Epithelial cell of esophagus (primary cell): ENCODE measurements at regions not wholly inside any gene's neighbourhood (a gene's known extent, or its start where the extent isn't known, plus 50 kb on each side); places are given as distances from the start of the nearest gene placed in this dataset.

Source experiments
- DNase-seq: peaks from one replicate; pipeline ENCODE4 v3.0.0; 2010; ENCODE audit warnings: low read depth
- H3K4me3 ChIP-seq: 2 replicates; pipeline ENCODE4 v1.5.1; 2011; ENCODE audit warnings: mild to moderate bottlenecking, low read length, control low read depth
- CTCF ChIP-seq: IDR thresholded peaks from 2 replicates; pipeline ENCODE4 v1.5.1; 2011; ENCODE audit warnings: low read depth, mild to moderate bottlenecking, low read length, control low read depth, inconsistent platforms; ENCODE audit not compliant: insufficient read depth; ENCODE audit errors: missing control alignments

- no peak overlapping the region for H3K4me3 ChIP-seq
- TF ChIP-seq CTCF, result no peak
- peak; percentile 40 for DNase-seq
Observed at GRCh38 chr14:50018201-50018932, 98.0 kb downstream of the VCPKMT start.

- TF ChIP-seq CTCF, result no peak
- H3K4me3 ChIP-seq, result no peak overlapping the region
- DNase-seq, result no peak
Observed at GRCh38 chr14:50018933-50019210, 97.5 kb downstream of the VCPKMT start.

DNA sequence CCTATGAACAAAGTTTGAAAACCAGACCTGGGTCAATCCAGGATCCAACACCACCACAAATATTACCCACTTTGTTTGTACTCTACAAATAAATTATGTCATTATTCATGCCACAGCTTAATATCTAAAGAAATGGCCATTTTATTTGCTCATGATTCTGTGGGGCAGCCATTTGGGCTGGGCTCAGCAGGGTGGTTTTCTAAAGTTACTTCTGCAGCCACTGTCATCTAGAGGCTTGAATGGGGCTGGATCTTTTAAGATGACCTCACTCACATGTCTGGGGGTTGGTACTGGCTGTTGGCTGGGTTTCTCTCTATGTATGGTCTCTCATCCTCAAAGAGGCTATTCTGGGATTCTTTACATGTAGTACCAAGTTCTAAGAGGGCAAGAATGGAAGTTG lies 96.2 kb downstream of the VCPKMT start:
- no peak overlapping the region for H3K4me3 ChIP-seq
- TF ChIP-seq CTCF, result no peak
- no peak for DNase-seq

- no peak for TF ChIP-seq CTCF
- DNase-seq, result no peak
- H3K4me3 ChIP-seq, result no peak overlapping the region
Observed at GRCh38 chr14:50020799-50021198, 95.6 kb downstream of the VCPKMT start.

DNA sequence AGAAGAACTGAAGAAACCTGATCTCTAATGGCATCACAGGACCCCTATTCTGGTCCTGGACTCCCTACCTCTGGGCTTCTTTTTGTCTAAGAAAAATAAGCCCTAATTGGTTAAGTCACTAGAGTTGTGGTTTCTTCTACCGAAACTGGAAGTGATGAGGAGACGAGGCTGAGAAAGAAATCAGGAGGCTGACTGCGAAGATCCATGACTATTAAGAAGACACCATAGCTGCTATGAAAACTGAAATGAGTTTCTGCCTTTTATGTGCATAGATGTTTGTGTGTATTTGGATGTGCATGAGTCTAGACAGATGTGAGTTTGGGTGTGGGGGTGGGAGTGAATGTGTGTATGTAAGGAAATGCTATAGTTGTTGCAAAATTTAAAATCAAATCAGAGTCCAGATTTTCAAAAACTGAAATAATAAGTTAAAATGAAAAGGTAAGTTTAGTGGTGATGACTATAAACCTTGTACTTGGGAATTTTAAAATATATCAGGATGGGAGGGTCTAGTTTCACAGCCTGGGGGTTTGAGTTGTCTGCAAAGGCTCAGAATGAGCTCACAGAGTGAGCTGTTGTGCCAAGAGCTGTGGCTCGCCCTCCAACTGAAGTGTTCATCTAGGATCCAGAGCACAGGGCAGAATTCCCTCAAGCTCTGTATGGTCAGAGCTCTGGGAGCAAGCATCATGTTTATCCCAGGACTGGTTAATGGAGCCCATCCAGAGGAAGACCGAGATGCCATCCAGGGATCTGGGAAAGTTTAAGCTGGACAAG lies 94.9 kb downstream of the VCPKMT start:
- no peak overlapping the region for H3K4me3 ChIP-seq
- no peak for TF ChIP-seq CTCF
- no peak for DNase-seq

DNA sequence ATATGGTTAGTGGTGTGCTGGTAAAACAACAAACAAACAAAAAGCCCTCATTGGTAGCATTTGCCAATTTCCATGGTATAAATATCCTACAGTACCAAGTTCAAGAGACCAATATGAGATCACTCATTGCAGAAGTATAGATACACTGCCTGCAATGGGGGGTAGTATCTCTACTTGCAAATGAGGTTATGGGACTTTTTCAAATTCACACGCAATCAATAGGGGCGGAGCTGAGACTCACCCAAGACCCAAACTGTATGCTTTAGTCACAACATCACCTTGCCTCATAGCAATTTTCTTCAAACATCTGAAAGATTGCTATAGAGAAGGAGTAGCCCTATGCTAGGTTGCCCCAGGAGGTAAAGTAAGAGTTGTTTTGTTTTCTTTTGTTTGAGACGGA lies 93.7 kb downstream of the VCPKMT start:
- no peak for TF ChIP-seq CTCF
- H3K4me3 ChIP-seq, result no peak overlapping the region
- no peak for DNase-seq
